GM12878 (cell line): ENCODE measurements at regions not wholly inside any gene's neighbourhood (a gene's known extent, or its start where the extent isn't known, plus 50 kb on each side); places are given as distances from the start of the nearest gene placed in this dataset.

Source experiments
- ATAC-seq: fragments of 200-7000 bp; cut with Tn5 transposase; 3 replicates; pipeline ENCODE4 v1.9.1; 2020; ENCODE audit warnings: mild to moderate bottlenecking, moderate library complexity
- BruUV-seq: library from RNA; stranded (reverse); fragments of 400-500 nt; replicated peaks from 2 replicates; lab custom pipeline; 2021; lab: Mats Ljungman, UMichigan
- CTCF ChIA-PET: fragments of 300-600 bp; sonication (Branson Sonifier 250); formaldehyde crosslinking; extraction: SDS; loops from one replicate; lab custom pipeline; 2021; ENCODE audit warnings: inconsistent platforms; lab: Yijun Ruan, JAX
- POLR2A ChIA-PET: fragments of 350-600 bp; formaldehyde crosslinking; extraction: SDS; loops from one replicate; lab custom pipeline; 2021; ENCODE audit warnings: inconsistent platforms; lab: Charles Lee
- RAD21 ChIA-PET: fragments of 300-600 bp; sonication (Branson Sonifier 250); formaldehyde crosslinking; loops from one replicate; lab custom pipeline; 2023; ENCODE audit warnings: antibody characterized with exemption; ENCODE audit not compliant: unreplicated experiment; lab: Charles Lee
- SMC1A ChIA-PET: fragments of 300-600 bp; sonication (Branson Sonifier 250); formaldehyde crosslinking; loops from one replicate; lab custom pipeline; 2023; ENCODE audit not compliant: unreplicated experiment, uncharacterized antibody; lab: Charles Lee
- DNase-seq: peaks from one replicate; pipeline ENCODE4 v3.0.0-alpha.2; 2011; ENCODE audit warnings: low read depth, low spot score
- FAIRE-seq: peaks from 3 replicates; lab custom pipeline; 2011; peaks lifted over from hg19 to GRCh38; lab: Jason Lieb, UNC
- H2AFZ ChIP-seq: 2 replicates; pipeline ENCODE4 v1.6.0; 2011; ENCODE audit warnings: low read depth, low read length, control low read depth; ENCODE audit not compliant: control insufficient read depth
- H3K27ac ChIP-seq: 2 replicates; pipeline ENCODE4 v1.5.1; 2011; ENCODE audit warnings: control low read depth; ENCODE audit not compliant: control insufficient read depth, insufficient read depth
- H3K27me3 ChIP-seq, 2 experiments: replicated peaks in 1 of 2; 2 replicates each; pipeline versions ENCODE4 v1.6.0 to v1.6.1; 2011; ENCODE audit warnings: low read length in 1 of 2; ENCODE audit not compliant: control insufficient read depth in 2 of 2, insufficient read depth in 2 of 2
- H3K36me3 ChIP-seq, 2 experiments: 2 replicates each; pipeline ENCODE4 v1.5.1; 2011; ENCODE audit warnings: low read length in 1 of 2; ENCODE audit not compliant: control insufficient read depth in 2 of 2, insufficient read depth in 2 of 2
- H3K4me1 ChIP-seq: 2 replicates; pipeline ENCODE4 v1.6.1; 2011; ENCODE audit warnings: mild to moderate bottlenecking, low read length, moderate library complexity, mixed read lengths; ENCODE audit not compliant: control insufficient read depth, insufficient read depth
- H3K4me2 ChIP-seq: 2 replicates; pipeline ENCODE4 v1.6.0; 2011; ENCODE audit warnings: control low read depth; ENCODE audit not compliant: control insufficient read depth, insufficient read depth
- H3K4me3 ChIP-seq: fragments of 200-600 bp; sonication (generic); 2 replicates; pipeline ENCODE4 v1.5.1; 2016
- H3K79me2 ChIP-seq: 2 replicates; pipeline ENCODE4 v1.6.0; 2011; ENCODE audit warnings: low read length; ENCODE audit not compliant: control insufficient read depth, insufficient read depth
- H3K9ac ChIP-seq: 2 replicates; pipeline ENCODE4 v1.8.0; 2011; ENCODE audit warnings: low read length, control low read depth, mixed read lengths; ENCODE audit not compliant: control insufficient read depth, insufficient read depth
- H3K9me3 ChIP-seq: replicated peaks from 3 replicates; pipeline ENCODE4 v1.5.1; 2011; ENCODE audit warnings: mild to moderate bottlenecking, low read length; ENCODE audit not compliant: control insufficient read depth, insufficient read depth
- H4K20me1 ChIP-seq: 2 replicates; pipeline ENCODE4 v1.6.0; 2011; ENCODE audit not compliant: control insufficient read depth, insufficient read depth
- HDAC2 ChIP-seq: fragments of 200-600 bp; sonication (generic); IDR thresholded peaks from 2 replicates; pipeline ENCODE4 v1.6.1; 2017
- KDM1A ChIP-seq: fragments of 200-600 bp; sonication (generic); IDR thresholded peaks from 2 replicates; pipeline ENCODE4 v1.6.1; 2016; ENCODE audit warnings: borderline replicate concordance
- SMAD1 ChIP-seq: fragments of 450-650 bp; IDR thresholded peaks from 2 replicates; pipeline ENCODE4 v1.6.1; 2018; ENCODE audit warnings: mild to moderate bottlenecking, low read depth; ENCODE audit not compliant: partially characterized antibody
- SMC3 ChIP-seq: IDR thresholded peaks from 2 replicates; pipeline ENCODE4 v1.6.1; 2011; ENCODE audit warnings: low read length, improper control_type of control experiment, borderline replicate concordance
- WRNIP1 ChIP-seq: IDR thresholded peaks from 2 replicates; pipeline ENCODE4 v1.6.1; 2011; ENCODE audit warnings: low read depth, low read length, improper control_type of control experiment, borderline replicate concordance
- WGBS: methylation state at CpG from one replicate; pipeline ENCODE4 v1.1.6; 2016; ENCODE audit warnings: low lambda C conversion rate; ENCODE audit not compliant: insufficient replicate concordance, insufficient coverage; ENCODE audit errors: missing lambda C conversion rate; 5-methylcytosine and 5-hydroxymethylcytosine counted together
- in situ Hi-C: fragments of 300-500 bp; cut with MboI; formaldehyde crosslinking; loops from 9 replicates; pipeline ENCODE4 v1.14.3; 2018; ENCODE audit warnings: mixed read lengths
- intact Hi-C: fragments of 100-400 bp; cut with micrococcal nuclease; formaldehyde crosslinking; loops from one replicate; pipeline ENCODE4 v1.14.2; 2022; ENCODE audit not compliant: unreplicated experiment
- TF ChIP-seq, protein P1 (sequence below): fragments of 150-350 bp; IDR thresholded peaks from 2 replicates; pipeline ENCODE4 v1.6.1; 2016; ENCODE audit warnings: low read depth, low read length

DNA sequence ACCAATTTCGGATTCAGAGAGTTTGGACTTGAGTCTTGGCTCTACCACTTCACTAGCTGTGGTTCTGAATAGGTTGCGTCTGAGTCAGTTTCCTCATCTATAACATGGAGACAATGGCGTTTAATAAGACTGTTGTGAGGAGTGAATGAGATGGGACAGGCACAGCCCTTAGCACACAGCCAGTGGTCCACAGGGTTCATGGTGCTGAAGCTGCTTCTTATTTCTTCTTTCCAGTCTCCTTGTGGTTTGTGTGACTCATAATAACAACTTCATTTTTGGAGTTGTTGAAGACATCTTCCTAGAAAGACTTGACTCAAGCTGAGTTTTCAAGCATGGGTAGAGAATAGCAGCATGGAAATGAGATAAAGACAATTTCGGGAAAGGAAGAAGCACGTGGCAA, 172.6 kb upstream of the PPP2R2B start (continued):
- TF ChIP-seq, protein P1, sequence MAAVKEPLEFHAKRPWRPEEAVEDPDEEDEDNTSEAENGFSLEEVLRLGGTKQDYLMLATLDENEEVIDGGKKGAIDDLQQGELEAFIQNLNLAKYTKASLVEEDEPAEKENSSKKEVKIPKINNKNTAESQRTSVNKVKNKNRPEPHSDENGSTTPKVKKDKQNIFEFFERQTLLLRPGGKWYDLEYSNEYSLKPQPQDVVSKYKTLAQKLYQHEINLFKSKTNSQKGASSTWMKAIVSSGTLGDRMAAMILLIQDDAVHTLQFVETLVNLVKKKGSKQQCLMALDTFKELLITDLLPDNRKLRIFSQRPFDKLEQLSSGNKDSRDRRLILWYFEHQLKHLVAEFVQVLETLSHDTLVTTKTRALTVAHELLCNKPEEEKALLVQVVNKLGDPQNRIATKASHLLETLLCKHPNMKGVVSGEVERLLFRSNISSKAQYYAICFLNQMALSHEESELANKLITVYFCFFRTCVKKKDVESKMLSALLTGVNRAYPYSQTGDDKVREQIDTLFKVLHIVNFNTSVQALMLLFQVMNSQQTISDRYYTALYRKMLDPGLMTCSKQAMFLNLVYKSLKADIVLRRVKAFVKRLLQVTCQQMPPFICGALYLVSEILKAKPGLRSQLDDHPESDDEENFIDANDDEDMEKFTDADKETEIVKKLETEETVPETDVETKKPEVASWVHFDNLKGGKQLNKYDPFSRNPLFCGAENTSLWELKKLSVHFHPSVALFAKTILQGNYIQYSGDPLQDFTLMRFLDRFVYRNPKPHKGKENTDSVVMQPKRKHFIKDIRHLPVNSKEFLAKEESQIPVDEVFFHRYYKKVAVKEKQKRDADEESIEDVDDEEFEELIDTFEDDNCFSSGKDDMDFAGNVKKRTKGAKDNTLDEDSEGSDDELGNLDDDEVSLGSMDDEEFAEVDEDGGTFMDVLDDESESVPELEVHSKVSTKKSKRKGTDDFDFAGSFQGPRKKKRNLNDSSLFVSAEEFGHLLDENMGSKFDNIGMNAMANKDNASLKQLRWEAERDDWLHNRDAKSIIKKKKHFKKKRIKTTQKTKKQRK, result no peak
- TF ChIP-seq, all 136 proteins: peak for 1

DNA sequence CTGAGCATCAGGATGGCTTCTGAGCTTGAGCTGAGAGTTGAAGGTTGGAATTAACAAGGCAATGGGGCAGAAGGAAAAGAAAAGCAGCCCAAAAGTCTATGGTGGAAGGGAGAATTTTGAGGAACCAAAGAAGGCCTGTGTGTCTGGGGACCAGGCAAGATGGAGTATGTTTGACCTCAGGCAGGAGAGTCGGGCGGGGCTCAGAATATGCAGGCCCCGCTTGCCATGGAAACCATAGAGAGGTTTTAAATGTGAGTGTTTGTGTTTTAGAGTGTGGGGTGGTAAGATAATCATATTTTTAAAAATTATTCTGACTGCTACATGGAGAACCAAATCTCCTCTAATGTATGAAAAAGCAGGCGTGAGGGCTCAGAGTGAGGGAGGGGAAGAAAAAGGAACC, 174.0 kb upstream of the PPP2R2B start:
- no TSS peak for BruUV-seq
- ChIA-PET RAD21 (no interaction called here), SMC1A (no interaction called here), POLR2A (no interaction called here), CTCF (no interaction called here)
- no peak for TF ChIP-seq KDM1A
- TF ChIP-seq SMAD1, result no peak
- TF ChIP-seq WRNIP1, result no peak
- TF ChIP-seq HDAC2, result no peak
- no peak for TF ChIP-seq SMC3
- no peak for ATAC-seq
- no peaks in the 10 kb centered on the region for H3K79me2 ChIP-seq
- H3K4me2 ChIP-seq, result no peak overlapping the region
- intact Hi-C loops (no loop called here), in situ Hi-C loops (no loop called here)
- H3K4me3 ChIP-seq, result no peak overlapping the region
- no peak for FAIRE-seq
- H4K20me1 ChIP-seq, result no peaks in the 10 kb centered on the region
- H3K9ac ChIP-seq, result no peak overlapping the region
- H3K27ac ChIP-seq, result no peak overlapping the region
- H3K27me3 ChIP-seq, result no peaks in the 10 kb centered on the region
- no peak for DNase-seq
- no peaks in the 10 kb centered on the region for H3K9me3 ChIP-seq
- 45% methylated on average over 4 of the region's 4 CpGs for WGBS
- H3K4me1 ChIP-seq, result no peaks in the 10 kb centered on the region
- H2AFZ ChIP-seq, result no peak overlapping the region
- no peaks in the 10 kb centered on the region for H3K36me3 ChIP-seq
